ENCODE measurements at regions not wholly inside any gene's neighbourhood (a gene's known extent, or its start where the extent isn't known, plus 50 kb on each side); places are given as distances from the start of the nearest gene placed in this dataset.

- no peak for TF ChIP-seq BRD4 (IDR thresholded peaks at IDR 0.05)
- no peak for TF ChIP-seq BRD9 (IDR thresholded peaks at IDR 0.05; ENCODE audit: low read depth, partially characterized antibody)
- TF ChIP-seq HOMEZ (CRISPR knock-in tag; IDR thresholded peaks at IDR 0.05), result no peak
- TF ChIP-seq CBFA2T3 (IDR thresholded peaks at IDR 0.05), result peak; percentile 77
- TF ChIP-seq FOXA3 (CRISPR knock-in tag; conservative IDR thresholded peaks at IDR 0.05 in 1 of 2, IDR thresholded peaks at IDR 0.05 in 1 of 2), result no peak
- no peak for TF ChIP-seq NFIX (CRISPR knock-in tag; IDR thresholded peaks at IDR 0.05; ENCODE audit: low read depth)
- peak; percentile 55; the same call in 1 of the 2 replicates for TF ChIP-seq EP300 (IDR thresholded peaks at IDR 0.05; ENCODE audit: low read length)
- TF ChIP-seq PTRF (tag; IDR thresholded peaks at IDR 0.05), result no peak
- no peak for TF ChIP-seq CREB5 (CRISPR knock-in tag; IDR thresholded peaks at IDR 0.05)
- TF ChIP-seq ZNF133 (CRISPR knock-in tag; IDR thresholded peaks at IDR 0.05), result no peak
- no peak for TF ChIP-seq NCOA6 (IDR thresholded peaks at IDR 0.05)
- TF ChIP-seq ZSCAN32 (CRISPR knock-in tag; IDR thresholded peaks at IDR 0.05), result no peak
- TF ChIP-seq RB1 (IDR thresholded peaks at IDR 0.05; ENCODE audit: low read depth), result no peak
- 0 out of 2 replicates have a peak, but pooled peaks have one; percentile 29 for TF ChIP-seq POLR2AphosphoS5 (IDR thresholded peaks at IDR 0.05; ENCODE audit: control insufficient read depth, insufficient read depth, low read depth, low read length)
- no peak for TF ChIP-seq ZNF655 (CRISPR knock-in tag; IDR thresholded peaks at IDR 0.05)
- no peak for TF ChIP-seq ZNF561 (CRISPR knock-in tag; conservative IDR thresholded peaks at IDR 0.05)
- no peak for TF ChIP-seq MEIS2 (IDR thresholded peaks at IDR 0.05; ENCODE audit: partially characterized antibody)
- TF ChIP-seq ZNF280A (IDR thresholded peaks at IDR 0.05; ENCODE audit: low read depth, partially characterized antibody), result no peak
These were observed 49.7 kb upstream of the CITED2 start (continued) for GRCh38 chr6:139423971-139424667.

Measured in K562 (cell line).